GM18861 (cell line): ENCODE measurements at regions not wholly inside any gene's neighbourhood (a gene's known extent, or its start where the extent isn't known, plus 50 kb on each side); places are given as distances from the start of the nearest gene placed in this dataset.

Source experiments
- ATAC-seq: cut with Tn5 transposase; IDR thresholded peaks from one replicate; pipeline ENCODE4 v1.9.1; 2021; ENCODE audit not compliant: unreplicated experiment

DNA sequence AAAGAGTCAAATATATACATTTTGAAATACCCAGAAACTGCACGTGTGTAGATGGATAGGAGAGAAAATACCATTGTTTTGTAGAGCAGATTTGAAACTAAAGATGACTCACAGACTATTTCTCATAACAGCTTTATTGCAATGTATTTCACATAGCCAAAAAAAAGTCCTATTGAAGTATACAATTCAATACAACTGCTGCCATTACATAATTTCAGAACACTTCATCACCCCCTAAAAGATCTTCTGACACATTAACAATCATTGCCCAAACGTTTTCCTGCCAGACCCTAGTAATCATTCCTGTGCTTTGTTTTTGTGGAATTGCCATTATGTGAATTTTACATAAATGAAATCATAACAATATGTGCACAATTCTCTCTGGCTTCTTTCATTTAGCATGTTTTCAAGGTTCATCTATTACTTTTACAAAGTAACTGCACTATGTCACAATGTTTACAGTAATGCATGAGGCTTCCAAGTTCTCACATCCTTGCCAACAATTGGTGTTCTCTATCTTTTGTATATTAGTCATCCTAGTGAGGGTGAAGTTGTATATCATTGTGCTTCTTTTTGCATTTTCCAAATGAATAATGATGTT lies 378.6 kb upstream of the CWC22 start:
- no peak for ATAC-seq

DNA sequence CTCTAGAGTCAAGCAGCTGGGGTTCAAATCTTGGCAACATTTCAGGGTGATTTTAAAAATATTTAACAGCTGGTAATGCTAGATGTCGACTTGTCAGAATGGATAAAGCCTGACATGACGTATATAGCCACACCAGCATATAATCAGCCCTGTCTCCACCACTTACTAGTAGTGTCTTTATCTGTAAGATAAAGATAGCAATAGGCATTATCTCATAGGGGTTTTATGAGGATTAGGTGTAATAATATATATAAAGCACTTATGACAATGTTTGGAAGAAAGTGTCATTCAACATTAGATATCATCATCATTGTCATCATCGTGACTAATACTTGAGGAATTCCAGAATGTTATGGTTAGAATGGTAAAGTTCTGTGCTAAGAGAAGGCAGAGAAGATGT lies 369.0 kb upstream of the CWC22 start:
- no peak for ATAC-seq

DNA sequence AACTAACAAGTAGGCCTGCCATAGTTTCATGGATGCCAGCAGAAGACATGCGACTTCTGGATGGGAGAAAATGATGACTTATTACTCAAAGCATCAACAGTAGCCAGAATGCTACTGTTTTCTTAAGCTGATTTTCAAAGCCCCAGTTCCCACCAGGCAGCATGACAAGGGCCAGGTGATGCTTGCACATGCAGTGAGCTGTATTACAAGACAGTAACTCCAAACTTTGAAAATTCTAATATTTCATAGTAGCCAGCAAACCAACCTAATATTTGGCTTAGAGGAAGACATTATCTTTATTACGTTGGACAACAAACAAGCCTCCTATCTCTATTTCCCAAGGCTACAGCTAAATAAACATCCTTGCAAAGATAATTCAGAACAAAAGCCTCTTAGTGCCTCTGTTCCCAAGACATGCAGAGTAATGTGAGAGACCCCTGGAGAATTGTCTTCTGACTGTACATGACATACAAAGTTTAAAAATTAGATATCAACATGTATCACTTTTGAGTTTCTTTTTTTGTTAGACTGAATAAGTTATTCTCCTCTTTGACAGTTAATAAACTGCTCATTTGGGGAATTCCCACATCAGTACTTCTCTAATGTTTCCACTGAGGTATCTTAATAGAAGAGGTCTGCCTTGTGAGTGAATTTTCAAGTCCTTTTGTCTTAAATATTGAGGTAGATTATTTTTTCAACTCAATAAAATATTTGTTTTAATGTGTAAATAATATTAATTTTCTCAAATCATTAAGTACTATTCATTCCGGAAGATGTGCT lies 367.6 kb upstream of the CWC22 start:
- ATAC-seq, result peak; percentile 70

DNA sequence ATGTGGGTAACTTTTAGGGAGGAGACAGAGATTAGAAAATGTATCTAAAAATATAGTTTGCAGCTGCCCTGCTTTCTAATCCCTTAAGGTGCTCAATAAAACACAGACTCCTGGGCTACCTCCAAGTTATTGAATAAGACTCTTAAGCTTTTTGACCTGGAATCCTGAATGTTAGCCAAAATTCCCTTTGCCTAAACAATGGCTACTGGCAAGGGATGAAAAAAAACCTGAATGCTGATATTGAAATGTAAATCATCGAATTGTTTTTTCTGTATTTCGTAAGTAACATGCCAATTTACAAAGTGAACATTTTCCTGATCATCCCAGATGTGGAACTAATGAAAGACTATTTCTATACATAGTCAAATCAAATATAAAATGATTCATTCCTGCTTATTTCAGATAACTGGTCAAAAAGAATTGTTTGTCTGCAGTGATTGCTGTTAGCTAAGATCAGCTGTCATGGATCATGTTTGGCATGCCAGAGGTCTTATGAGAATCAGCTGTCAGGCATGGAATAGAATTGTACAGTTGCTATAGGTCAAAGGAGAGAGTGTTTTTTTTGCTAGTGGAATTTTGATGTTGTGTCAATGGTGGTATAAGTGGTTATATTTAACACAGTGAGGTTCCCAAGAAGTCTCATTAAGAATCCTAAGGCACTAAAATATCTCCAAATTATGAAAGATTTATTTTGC lies 363.6 kb upstream of the CWC22 start:
- no peak for ATAC-seq

DNA sequence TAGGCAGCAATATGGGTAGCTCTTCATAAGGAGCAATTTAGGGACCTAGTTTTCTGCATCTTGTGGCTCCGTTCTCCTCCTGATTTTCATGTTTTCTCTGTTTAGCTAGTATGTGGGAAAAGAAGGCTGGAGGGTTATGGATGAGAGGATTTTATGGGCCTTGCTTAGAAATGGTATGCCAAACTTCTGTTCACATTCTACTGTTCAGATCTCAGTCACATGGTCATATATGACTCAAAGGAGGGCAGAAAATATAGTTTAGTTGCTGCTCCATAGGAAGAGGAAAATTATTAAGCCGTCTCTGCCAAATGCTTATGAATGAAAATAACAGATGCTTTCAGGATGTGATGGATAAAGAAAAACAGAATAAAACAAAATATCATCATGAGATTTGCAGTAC lies 361.8 kb upstream of the CWC22 start:
- no peak for ATAC-seq

DNA sequence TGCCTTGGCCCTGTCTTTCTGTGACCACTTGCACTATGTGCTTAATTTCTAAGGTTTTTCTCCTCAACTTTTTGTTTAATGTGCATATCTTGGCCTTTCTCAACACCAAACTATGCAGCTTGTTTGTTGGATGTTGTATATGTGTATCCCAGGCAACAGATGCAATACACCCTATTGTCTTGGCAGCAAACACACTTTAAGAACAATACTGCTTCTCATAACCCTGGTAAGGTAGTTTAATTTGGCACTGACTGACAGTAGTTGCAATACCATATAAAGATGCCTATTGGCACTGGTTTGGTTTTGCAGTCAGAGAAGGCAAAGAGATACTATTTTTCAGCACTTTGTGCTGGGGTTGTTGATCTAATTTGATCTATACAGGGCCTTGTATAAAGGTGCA lies 360.7 kb upstream of the CWC22 start:
- no peak for ATAC-seq

DNA sequence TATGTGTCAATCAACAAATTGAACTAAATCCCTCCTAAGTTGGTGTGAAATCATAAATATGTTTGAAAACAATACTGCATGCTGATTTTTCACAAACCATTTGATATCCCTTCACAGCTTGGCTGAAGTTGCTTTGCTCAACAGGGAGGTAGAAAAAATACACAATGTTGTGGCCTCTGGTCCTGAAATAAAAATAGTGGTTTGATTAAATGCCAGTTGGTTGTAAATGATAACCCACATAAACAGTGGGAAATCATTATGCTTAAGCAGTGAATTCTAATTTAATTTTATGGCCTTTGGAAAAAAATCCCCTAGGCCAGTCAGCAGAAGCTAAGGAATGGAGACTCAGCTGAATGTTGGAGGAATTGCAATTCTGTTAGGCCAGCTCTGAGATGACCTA lies 359.4 kb upstream of the CWC22 start:
- no peak for ATAC-seq

DNA sequence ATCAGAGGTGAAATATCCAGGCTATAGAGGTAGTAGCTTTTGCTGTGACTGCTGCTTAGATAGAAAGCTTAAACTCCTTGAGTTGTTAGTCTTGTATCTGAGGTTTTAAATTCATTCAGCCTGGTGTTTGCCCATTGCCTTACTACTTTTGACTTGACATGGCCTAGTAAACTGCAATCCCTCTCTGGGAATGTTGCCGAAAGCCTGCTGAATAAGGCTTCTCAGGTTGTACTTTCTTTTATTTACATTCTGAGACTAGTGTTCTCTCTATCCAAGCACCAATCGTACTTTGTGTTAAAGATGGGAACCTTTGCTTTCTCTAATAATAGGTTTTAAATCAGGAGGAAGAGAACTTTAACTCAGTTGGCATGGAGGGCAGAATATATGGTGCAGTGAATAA lies 357.6 kb upstream of the CWC22 start:
- ATAC-seq, result no peak

DNA sequence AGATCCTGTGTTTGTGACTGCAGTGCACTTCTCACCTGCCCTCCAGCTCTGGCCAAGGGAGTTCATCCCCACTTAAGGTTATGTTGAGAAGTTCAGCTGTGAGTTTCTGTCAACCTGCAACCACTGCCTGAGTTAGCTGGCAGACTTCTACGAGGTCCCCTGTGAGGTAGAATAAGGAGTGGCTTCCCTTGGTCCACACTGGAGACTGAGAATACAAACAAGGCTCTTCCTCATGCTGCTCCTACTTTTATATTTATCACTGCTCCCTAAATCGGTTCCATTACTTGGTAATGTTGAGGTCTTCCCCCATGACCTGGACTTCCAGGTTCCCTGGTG lies 353.2 kb upstream of the CWC22 start:
- ATAC-seq, result peak; percentile 18

DNA sequence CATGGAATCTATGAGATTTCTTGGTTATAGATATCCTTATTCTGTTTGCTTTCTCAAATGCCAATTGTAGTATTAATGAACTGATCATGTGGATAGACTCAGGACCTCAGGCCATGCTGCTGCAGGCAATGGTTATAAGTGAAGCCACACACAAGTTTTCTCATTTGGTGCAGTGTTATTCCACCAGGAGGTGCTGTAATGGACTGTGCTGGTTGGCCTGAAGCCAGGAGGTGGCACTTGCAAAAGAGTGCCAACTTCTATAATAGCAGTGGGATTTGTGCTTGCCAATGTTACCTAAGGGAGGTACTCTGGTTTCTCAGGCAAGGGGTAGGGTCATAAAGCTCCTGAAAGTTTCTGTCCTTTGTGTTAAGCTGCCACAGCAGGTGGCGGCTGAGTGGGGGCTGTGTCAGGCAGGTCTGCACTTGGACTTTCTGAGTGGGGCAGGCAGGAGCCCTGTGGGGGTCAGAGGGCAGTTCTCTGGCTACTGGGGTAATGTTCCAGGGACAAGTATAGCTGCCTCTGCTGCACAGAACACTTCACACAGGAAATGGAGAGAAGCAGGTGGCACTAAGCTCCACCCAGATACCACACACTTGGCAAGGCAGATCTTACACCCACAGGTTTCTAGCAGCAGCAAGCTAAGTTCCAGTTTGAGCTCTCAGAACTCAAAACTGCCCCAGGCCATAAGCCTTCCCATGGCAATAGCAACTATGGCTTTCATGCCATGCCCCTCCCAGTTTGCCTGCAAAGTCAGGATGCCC lies 352.6 kb upstream of the CWC22 start:
- peak; percentile 99 for ATAC-seq

DNA sequence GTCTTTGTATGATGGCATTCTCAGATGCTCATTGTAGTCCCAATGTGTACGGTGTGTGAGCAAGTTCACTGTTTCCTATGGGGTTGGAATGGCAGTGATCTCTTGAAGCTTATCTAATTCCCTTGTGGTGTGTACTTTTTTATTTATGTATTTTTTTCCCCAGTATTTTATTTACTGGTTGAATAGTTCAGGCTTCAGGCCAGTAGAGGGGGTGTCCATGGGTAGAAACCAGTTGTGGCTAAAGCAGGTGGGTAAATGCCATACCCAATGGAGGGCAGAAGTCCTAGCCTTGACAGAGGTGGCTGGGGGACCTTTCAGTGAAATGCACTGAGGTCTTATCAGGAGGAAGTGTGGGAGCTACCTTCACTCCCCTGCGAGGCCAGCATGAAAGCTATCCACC lies 351.4 kb upstream of the CWC22 start:
- ATAC-seq, result no peak

DNA sequence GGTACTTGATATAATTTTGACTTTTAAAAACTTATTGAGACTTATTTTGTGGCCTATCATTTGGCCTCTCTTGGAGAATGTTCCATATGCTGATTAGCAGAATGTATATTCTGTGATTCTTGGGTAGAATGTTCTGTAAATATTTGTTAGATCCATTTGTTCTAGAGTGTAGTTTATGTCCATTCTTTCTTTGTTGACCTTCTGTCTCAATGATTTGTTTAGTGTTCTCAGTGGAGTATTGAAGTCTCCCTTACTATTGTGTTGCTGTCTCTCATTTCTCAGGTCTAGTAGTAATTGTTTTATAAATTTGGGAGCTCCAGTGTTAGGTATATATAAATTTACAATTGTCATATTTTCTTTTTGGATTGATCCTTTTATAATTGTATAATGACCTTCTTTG lies 349.6 kb upstream of the CWC22 start:
- ATAC-seq, result no peak

DNA sequence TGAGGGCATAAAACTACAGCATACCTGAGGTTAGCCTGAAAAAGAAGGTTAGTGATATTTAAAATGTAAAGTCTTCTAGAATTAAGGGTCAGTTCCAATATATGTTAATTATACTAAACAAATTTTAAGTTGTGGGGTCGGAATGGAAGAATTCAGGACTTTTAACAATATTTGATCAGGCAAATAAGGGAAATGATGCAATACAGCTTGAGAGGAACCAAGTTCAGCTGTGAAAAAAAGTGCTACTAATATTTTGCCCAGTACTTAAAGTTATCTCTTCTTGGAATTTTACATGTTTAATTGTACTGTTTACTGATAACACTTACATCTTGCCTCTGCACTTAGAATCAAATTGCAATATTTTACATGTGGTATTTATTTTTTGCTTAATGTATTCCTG lies 345.5 kb upstream of the CWC22 start:
- ATAC-seq, result no peak

DNA sequence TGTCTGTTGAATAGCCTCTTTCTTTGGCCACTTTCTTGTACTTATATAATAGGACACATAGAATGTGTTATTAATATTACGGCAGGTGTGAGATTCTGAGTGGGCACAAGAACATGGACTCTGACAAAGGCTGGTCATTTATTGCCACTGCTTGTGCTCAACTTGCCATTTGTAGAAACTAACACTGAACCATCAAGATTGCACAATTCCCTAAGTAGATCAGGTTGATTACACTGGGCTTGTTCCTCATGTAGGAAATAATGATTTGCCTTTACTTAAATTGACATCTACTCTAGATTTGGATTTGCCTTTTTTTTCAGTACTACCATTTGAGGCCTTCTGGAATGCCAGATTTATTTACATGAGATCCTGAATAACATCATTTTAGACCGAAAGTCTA lies 342.7 kb upstream of the CWC22 start:
- ATAC-seq, result no peak

DNA sequence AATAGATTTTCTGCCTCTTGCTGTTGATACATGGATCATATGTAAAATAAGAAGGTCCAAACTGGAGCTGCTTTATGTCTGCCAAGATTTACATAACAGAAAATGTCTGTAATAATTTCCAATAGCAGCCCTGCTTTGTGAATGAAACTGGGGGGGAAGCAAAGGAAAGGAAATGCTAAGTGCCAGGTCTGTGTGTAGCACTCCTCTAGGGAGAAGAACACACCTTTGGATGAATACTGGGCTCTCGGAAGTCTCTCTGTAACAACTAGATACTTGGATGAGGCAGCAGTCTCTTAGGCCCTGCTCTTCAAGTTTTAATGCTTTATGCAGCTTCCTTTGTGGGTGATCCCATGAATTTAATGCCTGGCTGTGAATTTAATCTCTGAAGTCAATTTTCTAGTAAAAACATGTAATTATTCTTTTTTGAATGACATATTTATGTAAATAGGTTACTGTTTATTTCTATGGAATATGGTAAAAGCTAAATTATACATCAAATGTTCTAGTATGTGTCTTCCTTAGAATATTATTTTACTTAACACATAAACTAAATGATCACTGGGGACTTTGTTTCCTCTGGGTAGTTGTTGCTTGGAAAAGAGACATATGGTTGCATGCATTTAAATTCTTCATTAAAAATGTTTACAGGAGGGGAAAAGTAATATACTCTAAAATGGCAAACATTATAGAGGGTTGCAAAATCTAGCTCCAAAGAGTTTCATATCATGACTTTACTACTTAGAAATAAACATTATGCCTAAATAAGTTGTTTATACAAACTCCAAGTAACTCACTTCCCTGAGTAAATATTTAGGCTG lies 336.6 kb upstream of the CWC22 start:
- ATAC-seq, result no peak

DNA sequence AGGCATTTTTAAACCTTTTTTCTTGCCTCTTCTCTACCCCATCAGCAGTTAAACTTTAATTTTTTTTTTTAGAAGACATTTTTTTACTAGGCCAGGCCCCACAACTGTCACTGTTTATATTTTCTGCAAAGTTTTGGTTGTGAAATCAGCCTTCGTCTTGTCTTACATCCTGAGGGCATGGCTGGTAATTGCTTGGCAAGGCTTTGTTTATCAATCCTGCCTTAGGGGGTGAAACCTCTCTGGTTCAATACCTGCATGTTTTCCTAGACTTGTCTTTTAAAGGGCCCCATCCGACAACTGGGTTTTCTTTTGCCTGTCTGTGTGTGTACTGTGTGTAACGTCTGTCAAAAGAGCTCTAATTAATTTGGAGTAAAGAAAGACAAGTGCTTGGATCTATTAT lies 330.0 kb upstream of the CWC22 start:
- ATAC-seq, result no peak

DNA sequence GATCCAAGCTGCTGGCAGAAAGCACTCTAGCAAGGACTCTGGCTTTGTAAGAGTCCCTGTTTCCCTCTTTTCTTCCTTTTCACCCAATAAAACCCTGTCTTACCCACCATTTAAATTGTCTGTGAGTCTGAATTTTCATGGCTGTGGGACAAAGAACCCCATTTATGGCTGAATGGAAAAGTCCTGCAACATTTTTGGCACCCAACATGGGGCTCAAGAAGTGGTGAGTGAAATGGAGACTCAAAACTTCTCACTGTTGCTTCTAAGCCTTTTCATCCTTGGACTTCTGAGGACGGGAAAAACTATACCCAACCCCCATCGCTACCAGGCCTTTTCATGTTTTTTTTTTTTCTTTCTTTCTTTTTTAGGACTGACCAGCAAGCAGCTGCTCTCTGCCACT lies 329.5 kb upstream of the CWC22 start:
- no peak for ATAC-seq

DNA sequence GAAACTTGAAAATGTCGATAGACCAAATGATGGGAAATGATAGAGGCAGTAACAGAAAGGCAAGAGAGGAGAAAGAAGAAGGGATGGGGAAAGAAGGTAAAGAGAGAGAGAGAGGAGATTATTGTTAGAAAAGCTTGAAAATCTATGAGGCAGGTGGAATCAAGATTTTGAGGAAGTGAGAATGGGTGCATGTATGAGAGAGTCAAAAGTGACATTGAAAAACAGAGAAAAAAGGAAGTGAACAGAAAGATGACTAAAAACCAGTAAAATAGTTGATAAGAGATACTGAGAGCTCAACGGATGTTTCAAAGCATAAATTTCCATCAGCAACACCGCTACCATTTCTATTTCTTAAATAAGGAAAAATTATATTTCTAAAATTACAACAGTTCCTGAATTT lies 327.4 kb upstream of the CWC22 start:
- ATAC-seq, result peak; percentile 100

DNA sequence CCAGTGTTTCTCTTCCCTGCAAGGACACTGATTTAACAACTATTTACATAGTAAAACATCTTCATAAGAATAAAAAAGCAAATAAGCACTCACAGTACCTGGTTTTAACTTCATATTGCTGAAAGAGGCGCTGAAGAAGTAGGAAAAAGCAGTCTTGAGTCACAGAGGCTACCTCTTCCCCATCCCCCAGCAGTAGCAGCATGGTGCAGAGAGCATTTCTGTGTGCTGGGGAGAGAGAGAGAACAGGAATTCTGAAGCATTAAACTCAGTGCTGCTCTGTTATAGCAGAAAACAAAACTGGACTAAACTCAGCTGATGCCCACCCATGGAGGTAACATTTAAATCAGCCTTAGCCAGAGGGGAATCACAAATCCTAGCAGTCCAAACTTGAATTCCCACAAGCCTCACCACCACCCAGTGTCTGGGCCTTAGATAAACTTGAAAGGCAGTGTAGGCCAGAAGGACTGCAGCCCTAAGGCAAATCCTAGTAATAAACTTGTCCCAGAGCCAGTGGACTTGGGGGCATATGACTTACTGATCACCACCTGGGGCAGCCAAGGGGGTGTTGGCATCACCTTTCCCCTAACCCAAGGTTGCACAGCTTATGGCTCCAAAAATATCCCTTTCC lies 321.8 kb upstream of the CWC22 start:
- ATAC-seq, result no peak

DNA sequence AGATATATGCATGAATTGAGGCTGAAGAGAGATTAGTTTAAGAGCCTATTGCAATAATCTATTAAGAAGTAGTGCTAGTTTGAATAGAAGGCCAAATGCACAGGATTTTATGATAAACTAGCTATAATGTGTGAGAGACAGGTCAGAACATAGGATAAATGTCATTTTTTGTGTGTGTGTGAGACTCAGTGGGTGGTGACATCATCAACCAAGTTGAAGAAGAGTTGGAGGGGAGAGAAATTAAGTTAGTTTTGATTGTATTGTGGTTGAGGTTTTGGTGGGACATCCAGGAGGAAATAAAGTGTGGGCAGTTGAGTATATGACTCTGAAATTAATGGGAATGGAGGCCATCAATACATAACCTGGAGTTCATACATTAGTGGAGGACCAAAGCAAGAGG lies 320.1 kb upstream of the CWC22 start:
- no peak for ATAC-seq
